ENCODE measurements at regions not wholly inside any gene's neighbourhood (a gene's known extent, or its start where the extent isn't known, plus 50 kb on each side); places are given as distances from the start of the nearest gene placed in this dataset.

DNA sequence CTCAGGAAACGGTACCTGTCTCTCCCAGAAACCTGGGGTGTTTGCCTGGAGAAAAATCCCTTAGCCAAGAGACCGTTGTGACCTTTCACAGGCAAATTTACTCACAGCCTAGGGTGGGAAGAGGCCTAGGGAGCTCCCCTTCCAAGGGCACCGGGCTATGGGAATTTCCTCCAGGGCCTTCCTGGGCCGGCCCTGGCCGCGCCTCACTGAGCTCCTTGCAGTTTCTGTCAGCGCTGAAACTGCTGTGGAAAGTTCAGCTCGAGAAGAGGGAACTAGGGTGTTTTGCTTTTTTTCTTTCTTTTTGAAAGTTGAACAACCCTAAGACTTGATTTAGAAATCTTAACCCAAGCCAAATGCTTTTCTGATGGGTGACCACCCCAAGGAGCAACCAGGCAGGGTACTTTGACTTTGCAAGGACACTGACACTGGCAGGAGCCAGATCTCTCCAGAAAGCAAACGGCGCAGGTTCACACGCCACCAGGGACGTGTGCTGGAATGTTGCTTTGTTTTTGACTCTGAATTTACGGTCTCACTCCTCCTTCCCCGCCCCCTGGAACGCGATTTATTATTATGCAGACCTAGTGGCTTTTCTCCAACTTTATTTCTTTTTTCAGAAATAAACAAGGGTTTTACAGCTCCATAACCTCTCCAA is 229.6 kb upstream of the JUN start:
- TF ChIP-seq, protein P1, sequence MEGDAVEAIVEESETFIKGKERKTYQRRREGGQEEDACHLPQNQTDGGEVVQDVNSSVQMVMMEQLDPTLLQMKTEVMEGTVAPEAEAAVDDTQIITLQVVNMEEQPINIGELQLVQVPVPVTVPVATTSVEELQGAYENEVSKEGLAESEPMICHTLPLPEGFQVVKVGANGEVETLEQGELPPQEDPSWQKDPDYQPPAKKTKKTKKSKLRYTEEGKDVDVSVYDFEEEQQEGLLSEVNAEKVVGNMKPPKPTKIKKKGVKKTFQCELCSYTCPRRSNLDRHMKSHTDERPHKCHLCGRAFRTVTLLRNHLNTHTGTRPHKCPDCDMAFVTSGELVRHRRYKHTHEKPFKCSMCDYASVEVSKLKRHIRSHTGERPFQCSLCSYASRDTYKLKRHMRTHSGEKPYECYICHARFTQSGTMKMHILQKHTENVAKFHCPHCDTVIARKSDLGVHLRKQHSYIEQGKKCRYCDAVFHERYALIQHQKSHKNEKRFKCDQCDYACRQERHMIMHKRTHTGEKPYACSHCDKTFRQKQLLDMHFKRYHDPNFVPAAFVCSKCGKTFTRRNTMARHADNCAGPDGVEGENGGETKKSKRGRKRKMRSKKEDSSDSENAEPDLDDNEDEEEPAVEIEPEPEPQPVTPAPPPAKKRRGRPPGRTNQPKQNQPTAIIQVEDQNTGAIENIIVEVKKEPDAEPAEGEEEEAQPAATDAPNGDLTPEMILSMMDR (IDR thresholded peaks at IDR 0.05; ENCODE audit: poor library complexity, severe bottlenecking) = no peak
- no peak for TF ChIP-seq POLR2AphosphoS5 (IDR thresholded peaks at IDR 0.05)
